ENCODE measurements at regions not wholly inside any gene's neighbourhood (a gene's known extent, or its start where the extent isn't known, plus 50 kb on each side); places are given as distances from the start of the nearest gene placed in this dataset.

DNA sequence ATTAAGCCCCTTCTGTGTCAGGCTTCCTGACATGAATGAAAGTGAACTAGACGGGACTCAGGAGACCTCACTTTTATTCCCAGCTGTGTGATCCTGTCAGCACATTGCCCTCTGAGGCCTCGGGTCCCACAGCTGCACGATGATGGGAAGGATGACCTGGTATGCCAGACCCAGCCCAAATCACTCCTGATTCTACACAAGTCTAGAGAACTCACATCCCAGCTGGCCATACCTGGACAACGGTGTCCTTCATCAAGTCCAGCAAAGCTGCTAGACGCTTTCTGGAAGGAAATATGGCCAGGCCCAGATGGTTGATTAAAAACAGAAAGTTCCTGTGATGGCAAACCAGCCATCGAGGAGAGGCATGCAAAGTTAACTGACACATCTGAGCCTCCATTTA is 118.0 kb upstream of the FSTL4 start:
- TF ChIP-seq, protein P1, sequence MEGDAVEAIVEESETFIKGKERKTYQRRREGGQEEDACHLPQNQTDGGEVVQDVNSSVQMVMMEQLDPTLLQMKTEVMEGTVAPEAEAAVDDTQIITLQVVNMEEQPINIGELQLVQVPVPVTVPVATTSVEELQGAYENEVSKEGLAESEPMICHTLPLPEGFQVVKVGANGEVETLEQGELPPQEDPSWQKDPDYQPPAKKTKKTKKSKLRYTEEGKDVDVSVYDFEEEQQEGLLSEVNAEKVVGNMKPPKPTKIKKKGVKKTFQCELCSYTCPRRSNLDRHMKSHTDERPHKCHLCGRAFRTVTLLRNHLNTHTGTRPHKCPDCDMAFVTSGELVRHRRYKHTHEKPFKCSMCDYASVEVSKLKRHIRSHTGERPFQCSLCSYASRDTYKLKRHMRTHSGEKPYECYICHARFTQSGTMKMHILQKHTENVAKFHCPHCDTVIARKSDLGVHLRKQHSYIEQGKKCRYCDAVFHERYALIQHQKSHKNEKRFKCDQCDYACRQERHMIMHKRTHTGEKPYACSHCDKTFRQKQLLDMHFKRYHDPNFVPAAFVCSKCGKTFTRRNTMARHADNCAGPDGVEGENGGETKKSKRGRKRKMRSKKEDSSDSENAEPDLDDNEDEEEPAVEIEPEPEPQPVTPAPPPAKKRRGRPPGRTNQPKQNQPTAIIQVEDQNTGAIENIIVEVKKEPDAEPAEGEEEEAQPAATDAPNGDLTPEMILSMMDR (IDR thresholded peaks at IDR 0.05) = no peak
- no peak for TF ChIP-seq SIN3A (IDR thresholded peaks at IDR 0.05; ENCODE audit: borderline replicate concordance, insufficient read depth, low read depth, low read length)

All from Panc1 (cell line).